UCSD-AML1 (cell line): ENCODE measurements at regions not wholly inside any gene's neighbourhood (a gene's known extent, or its start where the extent isn't known, plus 50 kb on each side); places are given as distances from the start of the nearest gene placed in this dataset.

Source experiments
- DNase-seq: peaks from one replicate; lab custom pipeline; 2025; ENCODE audit not compliant: unreplicated experiment; lab: John Stamatoyannopoulos, UW

- no peak for DNase-seq
These were observed 69.6 kb downstream of the MDH1 start for GRCh38 chr2:63658176-63658968.

GRCh38 chr2:63660060-63660459 lies 71.3 kb downstream of the MDH1 start:
- no peak for DNase-seq

- no peak for DNase-seq
These were observed 72.3 kb downstream of the MDH1 start for GRCh38 chr2:63661076-63661475.

- no peak for DNase-seq
These were observed 73.5 kb downstream of the MDH1 start for GRCh38 chr2:63662028-63662804.

GRCh38 chr2:63663013-63663864 lies 74.5 kb downstream of the MDH1 start:
- no peak for DNase-seq

- no peak for DNase-seq
These were observed 76.3 kb downstream of the MDH1 start for GRCh38 chr2:63665091-63665490.

- no peak for DNase-seq
These were observed 77.2 kb downstream of the MDH1 start for GRCh38 chr2:63665846-63666475.

GRCh38 chr2:63667132-63667700 lies 78.5 kb downstream of the MDH1 start:
- no peak for DNase-seq

- no peak for DNase-seq
These were observed 79.2 kb downstream of the MDH1 start for GRCh38 chr2:63668000-63668399.

- no peak for DNase-seq
These were observed 79.7 kb downstream of the MDH1 start for GRCh38 chr2:63668466-63668865.

GRCh38 chr2:63669596-63669995 lies 80.8 kb downstream of the MDH1 start:
- no peak for DNase-seq

- DNase-seq = no peak
These were observed 85.2 kb downstream of the MDH1 start for GRCh38 chr2:63673865-63674533.

- DNase-seq = no peak
These were observed 86.3 kb downstream of the MDH1 start for GRCh38 chr2:63675026-63675425.

GRCh38 chr2:63676135-63676534 lies 87.4 kb downstream of the MDH1 start:
- DNase-seq = no peak

GRCh38 chr2:63678085-63678484 lies 89.3 kb downstream of the MDH1 start:
- DNase-seq = no peak

GRCh38 chr2:63678551-63678950 lies 89.8 kb downstream of the MDH1 start:
- DNase-seq = no peak

GRCh38 chr2:63679252-63679855 lies 90.6 kb downstream of the MDH1 start:
- DNase-seq = no peak

- DNase-seq = no peak
These were observed 91.7 kb downstream of the MDH1 start for GRCh38 chr2:63680455-63680854.

GRCh38 chr2:63681896-63682295 lies 93.1 kb downstream of the MDH1 start:
- DNase-seq = no peak
